GM21423 (cell line): ENCODE measurements at regions not wholly inside any gene's neighbourhood (a gene's known extent, or its start where the extent isn't known, plus 50 kb on each side); places are given as distances from the start of the nearest gene placed in this dataset.

Experiments
- ATAC-seq: cut with Tn5 transposase; IDR thresholded peaks from one replicate; pipeline ENCODE4 v1.9.1; 2021; ENCODE audit warnings: mild to moderate bottlenecking, moderate library complexity; ENCODE audit not compliant: unreplicated experiment

- ATAC-seq = no peak
Observed at GRCh38 chr11:90818196-90818745, 595.4 kb upstream of the CHORDC1 start.

GRCh38 chr11:90809581-90809980, 586.7 kb upstream of the CHORDC1 start:
- no peak for ATAC-seq

DNA sequence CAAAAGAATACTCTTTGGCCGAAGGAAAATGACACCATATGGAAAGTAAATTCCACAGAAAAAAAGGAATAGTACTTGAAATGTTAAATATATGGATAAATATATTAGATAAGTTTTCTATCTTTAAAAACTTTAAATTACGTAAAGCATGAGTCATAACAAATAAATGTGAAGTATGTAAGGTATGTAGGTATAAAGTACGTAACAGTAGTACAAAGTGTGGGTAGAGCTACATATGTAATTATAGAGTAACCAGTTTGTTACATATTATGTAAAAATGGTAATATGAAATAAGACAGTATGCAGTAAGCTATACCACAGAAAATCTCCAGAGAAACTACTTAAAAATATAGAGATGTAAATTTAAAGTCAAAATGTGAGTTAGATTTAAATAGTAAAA, 582.3 kb upstream of the CHORDC1 start:
- ATAC-seq = no peak

DNA sequence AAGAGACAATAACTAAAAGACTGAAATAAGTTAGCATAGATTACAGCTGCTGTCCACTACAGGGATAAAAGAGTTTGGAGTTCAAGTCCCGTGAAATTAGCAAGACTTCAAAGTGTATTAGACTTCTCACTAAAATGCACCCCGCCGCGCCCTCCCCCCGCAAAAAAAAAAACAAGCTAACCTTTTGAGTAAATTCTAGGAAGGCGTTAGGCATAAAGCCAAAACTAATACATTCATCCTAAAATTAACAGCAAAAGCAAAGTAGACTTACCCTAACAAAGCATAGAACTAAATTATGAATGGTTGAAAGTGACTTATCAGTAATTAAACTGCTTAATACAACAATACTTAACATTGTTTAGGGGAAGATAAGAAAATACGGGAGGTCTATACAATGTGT, 581.0 kb upstream of the CHORDC1 start:
- ATAC-seq = no peak

- ATAC-seq = no peak
Observed at GRCh38 chr11:90803366-90803765, 580.5 kb upstream of the CHORDC1 start.

DNA sequence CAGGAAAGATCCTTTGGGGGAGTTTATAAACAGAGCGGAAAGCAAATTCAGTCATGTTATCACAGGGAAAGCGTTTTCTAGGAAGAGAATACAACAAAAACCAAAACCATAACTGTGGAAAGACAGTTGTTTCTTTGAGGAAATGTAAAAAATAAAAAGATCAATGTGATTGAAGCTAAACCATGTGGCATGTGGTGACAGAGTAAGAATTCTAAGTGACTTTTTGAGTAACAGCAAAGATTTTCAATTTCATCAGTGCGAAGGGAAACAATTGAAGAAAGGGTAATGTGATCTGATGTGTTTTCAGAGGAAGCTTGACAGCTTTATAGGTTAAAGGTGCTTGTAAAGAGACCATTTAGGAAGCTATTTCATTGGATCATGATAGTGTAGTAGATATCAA, 575.9 kb upstream of the CHORDC1 start:
- no peak for ATAC-seq

- ATAC-seq = no peak
Observed at GRCh38 chr11:90795746-90796145, 572.9 kb upstream of the CHORDC1 start.

DNA sequence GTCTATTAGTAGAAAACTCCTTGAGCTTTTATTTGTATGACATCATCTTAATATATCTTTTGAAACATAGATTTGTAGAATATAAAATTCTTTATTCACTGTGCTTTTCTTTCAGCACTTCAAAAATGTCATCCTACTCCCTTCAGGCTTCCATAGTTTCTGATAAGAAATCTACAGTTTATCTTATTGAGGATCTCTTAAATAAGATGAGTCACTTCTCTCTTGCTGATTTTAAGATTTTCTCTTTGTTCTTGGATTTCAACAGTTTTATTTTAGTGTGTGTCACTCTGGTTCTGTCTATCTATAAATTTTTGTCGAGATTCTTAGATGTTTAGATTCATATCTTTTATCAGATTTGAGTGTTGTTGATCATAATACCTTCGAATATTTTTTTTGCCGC, 566.1 kb upstream of the CHORDC1 start:
- no peak for ATAC-seq

- ATAC-seq = no peak
Observed at GRCh38 chr11:90784241-90784814, 561.5 kb upstream of the CHORDC1 start.

GRCh38 chr11:90783111-90783510, 560.3 kb upstream of the CHORDC1 start:
- no peak for ATAC-seq

- ATAC-seq = no peak
Observed at GRCh38 chr11:90779098-90779497, 556.2 kb upstream of the CHORDC1 start.

DNA sequence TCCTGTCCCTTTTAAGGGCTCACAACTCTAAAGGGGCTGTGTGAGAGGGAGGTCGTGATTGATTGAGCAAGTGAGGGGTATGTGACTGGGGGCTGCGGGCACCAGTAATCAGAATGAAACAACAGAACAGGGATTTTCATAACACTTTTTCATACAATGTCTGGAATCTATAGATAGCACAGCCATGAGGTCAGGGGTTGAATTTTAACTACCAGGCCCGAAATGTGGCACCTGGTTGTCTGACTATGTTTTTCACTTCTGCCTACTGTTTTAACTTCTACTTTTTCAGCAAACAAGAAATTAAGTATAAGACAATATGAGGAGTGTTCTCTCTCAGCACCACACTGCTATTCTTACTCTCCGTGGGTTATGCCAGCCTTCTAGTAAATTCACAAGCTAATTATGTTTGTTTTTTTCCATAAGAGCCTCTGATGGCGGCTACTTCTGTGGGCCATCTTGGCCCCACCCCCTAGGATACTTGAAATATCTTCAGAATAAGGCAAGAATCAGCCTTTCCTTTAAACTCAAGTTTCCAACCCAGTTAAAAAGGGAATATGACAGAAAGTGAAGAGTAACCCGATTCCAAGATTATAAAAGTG, 552.8 kb upstream of the CHORDC1 start:
- peak; percentile 44 for ATAC-seq

DNA sequence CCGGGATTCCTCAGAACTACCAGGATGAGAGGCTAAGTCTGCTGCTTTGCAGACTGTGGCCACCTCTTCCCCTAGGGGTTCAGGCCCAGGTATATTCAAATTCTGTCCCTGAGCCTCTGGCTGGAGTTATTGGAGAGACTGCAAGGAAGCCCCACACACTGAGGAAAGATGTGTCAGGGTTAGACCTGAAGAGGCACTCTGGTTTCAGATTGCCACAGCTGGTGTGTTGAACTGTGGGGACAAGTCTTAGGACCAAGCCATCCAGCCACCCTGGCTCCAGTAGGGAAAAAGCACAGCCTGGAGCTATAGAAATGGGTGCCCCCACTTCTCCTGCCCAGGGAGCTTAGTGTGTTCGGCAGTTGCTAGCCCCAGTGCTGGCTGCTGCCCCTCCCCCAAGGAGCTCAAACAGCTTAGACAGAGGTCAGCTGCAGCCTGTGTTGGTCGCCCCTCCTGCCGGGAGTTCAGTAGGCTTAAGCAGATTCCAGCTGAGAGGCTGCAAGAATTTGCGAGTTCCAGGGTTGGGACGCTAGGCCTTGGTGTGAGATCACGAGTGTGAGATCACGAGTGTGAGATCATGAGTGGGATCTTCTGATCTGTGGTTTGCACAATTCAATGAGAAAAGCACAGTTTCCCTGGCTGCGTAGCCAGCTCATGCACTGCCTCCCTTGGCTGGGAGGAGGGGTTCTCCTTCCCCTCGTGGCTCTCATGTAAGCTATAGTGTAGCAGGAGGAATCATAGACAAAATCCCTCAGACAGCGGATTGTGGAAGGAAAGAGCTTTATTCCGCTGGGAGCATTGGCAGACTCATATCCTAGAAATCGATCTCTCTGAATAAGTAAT, 552.1 kb upstream of the CHORDC1 start:
- no peak for ATAC-seq

- ATAC-seq = no peak
Observed at GRCh38 chr11:90770007-90770406, 547.2 kb upstream of the CHORDC1 start.

DNA sequence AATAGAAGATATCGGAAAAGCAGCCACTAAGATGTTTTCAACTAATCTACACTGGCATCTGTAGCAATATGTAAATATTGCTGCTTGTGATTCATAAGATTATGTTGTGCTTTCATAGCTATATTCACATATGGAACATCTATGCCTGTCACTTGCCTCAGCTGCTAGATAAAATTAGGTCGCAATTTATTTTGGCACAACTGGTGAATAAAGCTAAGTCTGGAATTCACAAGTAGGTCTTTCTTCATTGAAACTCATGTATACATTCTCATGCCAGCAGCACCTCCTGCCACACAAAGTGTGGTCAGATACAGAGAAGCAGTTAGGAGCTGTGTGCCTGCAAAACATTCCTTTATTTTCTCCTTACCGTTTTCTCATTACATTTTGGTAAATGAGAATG, 543.3 kb upstream of the CHORDC1 start:
- no peak for ATAC-seq

GRCh38 chr11:90764691-90765090, 541.8 kb upstream of the CHORDC1 start:
- ATAC-seq = no peak

- no peak for ATAC-seq
Observed at GRCh38 chr11:90757849-90758494, 535.1 kb upstream of the CHORDC1 start.

- ATAC-seq = no peak
Observed at GRCh38 chr11:90756617-90757016, 533.8 kb upstream of the CHORDC1 start.

DNA sequence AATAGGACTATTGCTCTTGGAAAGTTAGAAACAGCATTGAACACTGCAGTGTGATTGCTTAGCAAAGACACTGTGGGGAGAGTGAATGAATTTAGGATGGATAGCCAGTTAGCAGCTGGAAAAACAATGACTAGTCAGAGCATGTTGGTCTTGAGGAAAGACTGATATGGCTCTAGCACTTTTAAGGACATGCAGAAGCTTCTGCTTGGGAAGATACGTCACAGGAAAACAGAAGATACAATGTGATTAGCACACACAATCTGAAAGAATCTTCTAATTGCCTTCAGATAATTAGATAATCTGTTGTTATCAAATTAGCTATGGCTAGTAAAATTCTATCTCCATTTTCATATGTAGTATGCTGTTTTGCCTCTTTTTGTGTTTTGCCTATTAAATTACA, 530.7 kb upstream of the CHORDC1 start:
- no peak for ATAC-seq

DNA sequence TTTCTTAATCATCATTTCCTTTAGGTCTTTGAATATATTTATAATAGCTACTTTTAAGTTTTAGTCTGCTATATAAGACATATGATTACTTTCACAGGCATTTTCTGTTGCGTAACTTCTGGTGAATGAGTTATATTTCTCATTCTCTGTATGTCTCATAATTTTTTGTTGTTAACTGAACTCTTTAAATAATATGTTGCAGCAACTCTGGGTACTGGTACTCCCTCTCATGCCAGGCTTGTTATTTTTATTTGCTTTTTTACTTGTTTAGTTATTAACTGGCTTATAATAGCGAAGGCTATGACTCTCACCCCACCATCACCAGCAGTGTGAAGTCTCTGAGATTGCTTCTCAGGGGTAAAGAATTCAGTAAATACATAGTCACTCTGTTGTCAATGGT, 524.2 kb upstream of the CHORDC1 start:
- ATAC-seq = no peak

DNA sequence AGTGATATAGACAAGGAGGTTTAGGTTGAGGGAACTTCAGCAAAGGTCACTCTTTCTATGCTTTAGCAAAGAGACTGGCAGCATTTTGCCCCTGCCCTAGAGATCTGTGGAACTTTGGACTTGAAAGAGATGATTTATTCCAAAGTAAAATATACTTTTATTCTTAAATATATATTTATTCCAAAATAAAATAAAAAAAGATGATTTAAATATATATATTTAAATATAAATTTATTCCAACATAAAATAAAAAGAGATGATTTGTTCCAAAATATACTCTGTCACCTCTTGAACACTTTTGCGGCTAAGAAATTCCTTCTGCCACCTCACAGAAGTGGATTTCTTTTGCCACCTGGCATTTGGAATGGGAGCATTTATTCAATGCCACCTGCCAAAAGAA, 521.3 kb upstream of the CHORDC1 start:
- ATAC-seq = no peak
